ENCODE measurements at regions not wholly inside any gene's neighbourhood (a gene's known extent, or its start where the extent isn't known, plus 50 kb on each side); places are given as distances from the start of the nearest gene placed in this dataset.

DNA sequence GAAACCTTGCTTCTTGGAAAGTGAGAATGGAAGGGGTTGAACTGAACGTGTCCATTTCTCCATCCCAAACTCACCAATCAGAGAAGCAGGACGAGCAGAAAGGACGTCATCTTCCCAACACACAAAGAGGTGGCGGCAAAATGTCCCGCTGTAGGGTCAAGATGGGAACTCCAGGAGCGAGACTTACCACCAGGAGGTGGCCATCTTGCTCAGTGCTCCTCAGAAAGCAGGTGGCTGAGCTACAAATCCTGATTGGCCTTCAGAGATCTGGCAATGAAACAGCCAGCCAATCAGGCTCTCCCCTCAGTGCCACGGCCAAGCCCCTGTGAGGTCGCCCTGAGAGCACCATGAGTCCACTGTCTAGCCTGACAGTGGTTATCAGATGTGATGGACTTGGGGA lies 259.0 kb downstream of the NDUFS4 start:
- Mint-ChIP-seq H3K36me3 (no peaks in the 10 kb centered on the region), H3K9me3 (no peaks in the 10 kb centered on the region), H3K4me1 (no peaks in the 10 kb centered on the region), H3K27me3 (peaks cover 7 to 12% of the 10 kb centered on the region in 2 donors), H3K27ac (no peak overlapping the region), H3K4me3 (no peak overlapping the region)
- H3K36me3 ChIP-seq (ENCODE audit: control insufficient read depth in 2 of 2, extremely low read depth in 1 of 2, insufficient read depth in 1 of 2, low read length in 1 of 2), result no peaks in the 10 kb centered on the region
- WGBS (ENCODE audit: insufficient coverage), result 90% methylated on average over 5 of the region's 8 CpGs
- no peak for ATAC-seq (replicated peaks in 1 of 4)
- no peak overlapping the region for H3K27ac ChIP-seq (ENCODE audit: low read length)
- ChIA-PET POLR2A (no interaction called here), CTCF (no interaction called here)
- no peak for DNase-seq
- no peaks in the 10 kb centered on the region for H3K9me3 ChIP-seq
- no peaks in the 10 kb centered on the region for H3K4me1 ChIP-seq (ENCODE audit: control insufficient read depth in 1 of 2, extremely low read depth in 1 of 2, insufficient read depth in 2 of 2, low read length in 2 of 2)
- H3K4me3 ChIP-seq (ENCODE audit: control insufficient read depth in 1 of 2, extremely low read depth in 1 of 2, low read length in 1 of 2), result no peak overlapping the region
- H3K27me3 ChIP-seq (replicated peaks in 1 of 2; ENCODE audit: control insufficient read depth in 2 of 2, extremely low read depth in 1 of 2, insufficient read depth in 2 of 2, low read length in 1 of 2), result no peaks in the 10 kb centered on the region

DNA sequence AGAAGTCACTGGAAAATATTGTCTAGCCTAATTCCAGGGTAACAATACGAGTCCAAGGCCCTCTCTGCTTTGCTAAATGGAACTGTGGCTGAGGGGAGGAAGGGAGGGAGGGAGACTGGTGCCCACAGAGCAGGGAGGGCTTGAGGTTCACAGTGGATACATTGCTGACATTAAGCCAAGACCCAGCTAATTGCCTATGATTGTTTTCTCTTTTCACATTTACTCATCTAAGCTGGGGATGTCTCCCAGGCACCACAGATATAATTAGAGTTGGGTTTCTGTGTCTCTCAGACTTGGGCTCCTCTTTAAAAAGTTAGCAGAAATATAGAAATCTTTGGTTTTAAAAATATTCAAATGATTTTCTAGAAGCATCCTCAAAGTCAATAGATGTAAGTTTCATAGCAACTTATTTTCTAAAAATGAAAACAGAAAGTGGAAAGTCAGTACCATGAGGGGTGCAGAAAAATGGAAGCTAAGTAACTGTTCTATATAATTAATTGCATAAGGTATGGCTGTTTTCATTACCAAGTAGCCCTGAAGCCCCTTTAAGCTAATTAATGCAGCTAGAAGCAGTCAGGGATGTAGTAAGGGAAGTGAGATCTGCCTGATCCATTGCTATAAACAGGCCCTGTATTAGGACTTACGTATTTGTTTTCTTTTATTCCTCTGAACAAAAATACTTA lies 259.8 kb downstream of the NDUFS4 start:
- H3K4me3 ChIP-seq (ENCODE audit: control insufficient read depth in 1 of 2, extremely low read depth in 1 of 2, low read length in 1 of 2), result no peak overlapping the region
- Mint-ChIP-seq H3K27me3 (peaks cover 7 to 12% of the 10 kb centered on the region in 2 donors), H3K27ac (no peak overlapping the region), H3K4me3 (no peak overlapping the region), H3K9me3 (no peaks in the 10 kb centered on the region), H3K4me1 (no peaks in the 10 kb centered on the region), H3K36me3 (no peaks in the 10 kb centered on the region)
- H3K36me3 ChIP-seq (ENCODE audit: control insufficient read depth in 2 of 2, extremely low read depth in 1 of 2, insufficient read depth in 1 of 2, low read length in 1 of 2), result no peaks in the 10 kb centered on the region
- H3K27me3 ChIP-seq (replicated peaks in 1 of 2; ENCODE audit: control insufficient read depth in 2 of 2, extremely low read depth in 1 of 2, insufficient read depth in 2 of 2, low read length in 1 of 2), result no peaks in the 10 kb centered on the region
- 43% methylated on average over 1 of the region's 2 CpGs for WGBS (ENCODE audit: insufficient coverage)
- DNase-seq, result no peak
- no peaks in the 10 kb centered on the region for H3K4me1 ChIP-seq (ENCODE audit: control insufficient read depth in 1 of 2, extremely low read depth in 1 of 2, insufficient read depth in 2 of 2, low read length in 2 of 2)
- ChIA-PET CTCF (no interaction called here), POLR2A (no interaction called here)
- no peaks in the 10 kb centered on the region for H3K9me3 ChIP-seq
- no peak overlapping the region for H3K27ac ChIP-seq (ENCODE audit: low read length)
- no peak for ATAC-seq (replicated peaks in 1 of 4)

DNA sequence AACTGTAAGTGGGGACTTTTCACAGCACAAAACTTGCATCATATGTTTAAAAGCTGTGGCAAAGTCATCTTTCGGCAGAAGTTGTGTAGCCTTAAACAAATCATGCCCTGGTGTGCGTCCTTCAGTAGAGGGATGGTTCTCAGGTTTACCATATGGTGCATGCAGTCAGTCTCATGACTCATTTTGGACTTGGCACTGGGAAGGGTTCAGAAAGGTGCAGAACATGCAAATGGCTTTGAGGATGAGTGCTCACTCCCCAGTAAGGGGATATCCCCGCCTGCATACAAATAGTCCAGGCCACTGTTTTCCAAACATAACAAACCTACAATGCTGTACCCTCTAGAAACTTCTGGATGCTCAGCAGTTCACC lies 260.3 kb downstream of the NDUFS4 start:
- H3K27me3 ChIP-seq (replicated peaks in 1 of 2; ENCODE audit: control insufficient read depth in 2 of 2, extremely low read depth in 1 of 2, insufficient read depth in 2 of 2, low read length in 1 of 2), result no peaks in the 10 kb centered on the region
- no peaks in the 10 kb centered on the region for H3K4me1 ChIP-seq (ENCODE audit: control insufficient read depth in 1 of 2, extremely low read depth in 1 of 2, insufficient read depth in 2 of 2, low read length in 2 of 2)
- Mint-ChIP-seq H3K4me3 (no peak overlapping the region), H3K27ac (no peak overlapping the region), H3K36me3 (no peaks in the 10 kb centered on the region), H3K4me1 (no peaks in the 10 kb centered on the region), H3K27me3 (peaks cover 7 to 13% of the 10 kb centered on the region in 2 donors), H3K9me3 (no peaks in the 10 kb centered on the region)
- WGBS (ENCODE audit: insufficient coverage), result 84% methylated on average over 3 of the region's 3 CpGs
- DNase-seq (no peak), ATAC-seq (replicated peaks in 1 of 4) (no peak)
- H3K36me3 ChIP-seq (ENCODE audit: control insufficient read depth in 2 of 2, extremely low read depth in 1 of 2, insufficient read depth in 1 of 2, low read length in 1 of 2), result no peaks in the 10 kb centered on the region
- H3K9me3 ChIP-seq, result no peaks in the 10 kb centered on the region
- POLR2A ChIA-PET, result no interaction called here
- CTCF ChIA-PET, result no interaction called here
- no peak overlapping the region for H3K4me3 ChIP-seq (ENCODE audit: control insufficient read depth in 1 of 2, extremely low read depth in 1 of 2, low read length in 1 of 2)
- H3K27ac ChIP-seq (ENCODE audit: low read length), result no peak overlapping the region

DNA sequence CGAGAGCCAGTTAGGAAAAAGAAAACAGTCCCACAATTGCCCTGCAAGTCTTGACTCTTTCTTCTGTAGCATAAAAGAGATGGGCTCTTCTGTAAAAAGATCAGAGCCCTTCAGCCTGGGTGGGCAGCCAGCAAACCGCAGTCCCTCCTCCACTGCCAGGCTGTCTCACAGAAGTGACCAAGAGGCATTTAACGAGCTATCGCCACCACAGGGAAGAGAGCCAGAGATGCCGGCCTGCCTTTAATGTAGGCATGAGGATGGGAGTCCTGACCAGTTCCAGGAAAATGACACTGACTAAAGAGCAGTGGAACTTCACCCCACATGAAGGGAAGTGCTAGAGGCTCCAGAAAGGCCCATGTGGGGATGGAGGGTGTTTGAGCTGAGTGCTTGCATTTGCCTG lies 264.6 kb downstream of the NDUFS4 start:
- H3K9me3 Mint-ChIP-seq, result no peaks in the 10 kb centered on the region
- no peaks in the 10 kb centered on the region for H3K27me3 ChIP-seq (replicated peaks in 1 of 2; ENCODE audit: control insufficient read depth in 2 of 2, extremely low read depth in 1 of 2, insufficient read depth in 2 of 2, low read length in 1 of 2)
- DNase-seq, result no peak

DNA sequence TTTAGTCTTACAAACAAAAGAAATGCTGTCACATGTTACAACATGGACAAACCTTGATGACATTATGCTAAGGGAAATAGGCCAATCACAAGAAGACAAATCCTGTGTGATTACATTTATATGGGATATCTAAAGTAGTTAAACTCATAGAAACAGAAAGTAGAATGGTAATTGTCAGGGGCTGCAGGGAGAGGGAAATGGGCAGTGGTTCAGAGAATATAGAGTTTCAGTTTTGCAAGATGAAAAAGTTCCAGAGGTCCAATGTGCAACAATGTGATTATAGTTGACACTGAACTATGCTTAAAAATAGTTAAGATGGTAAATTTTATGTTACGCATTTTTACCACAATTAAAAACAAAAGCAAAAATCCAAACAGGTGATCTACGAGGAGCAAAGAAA lies 265.5 kb downstream of the NDUFS4 start:
- Mint-ChIP-seq H3K27ac (no peak overlapping the region), H3K4me3 (no peak overlapping the region), H3K9me3 (no peaks in the 10 kb centered on the region), H3K36me3 (no peaks in the 10 kb centered on the region), H3K27me3 (peaks cover 2 to 6% of the 10 kb centered on the region in 2 donors), H3K4me1 (no peaks in the 10 kb centered on the region)
- Histone ChIP-seq H3K27ac (ENCODE audit: low read length) (no peak overlapping the region), H3K9me3 (no peaks in the 10 kb centered on the region), H3K4me1 (ENCODE audit: control insufficient read depth in 1 of 2, extremely low read depth in 1 of 2, insufficient read depth in 2 of 2, low read length in 2 of 2) (no peaks in the 10 kb centered on the region), H3K27me3 (replicated peaks in 1 of 2; ENCODE audit: control insufficient read depth in 2 of 2, extremely low read depth in 1 of 2, insufficient read depth in 2 of 2, low read length in 1 of 2) (no peaks in the 10 kb centered on the region), H3K4me3 (ENCODE audit: control insufficient read depth in 1 of 2, extremely low read depth in 1 of 2, low read length in 1 of 2) (no peak overlapping the region), H3K36me3 (ENCODE audit: control insufficient read depth in 2 of 2, extremely low read depth in 1 of 2, insufficient read depth in 1 of 2, low read length in 1 of 2) (no peaks in the 10 kb centered on the region)
- POLR2A ChIA-PET, result no interaction called here
- no peak for DNase-seq
- CTCF ChIA-PET, result no interaction called here
- no CpG with 5 or more reads among the region's 2 CpGs for WGBS (ENCODE audit: insufficient coverage)
- no peak for ATAC-seq (replicated peaks in 1 of 4)

More for the DNA sequence above, 264.6 kb downstream of the NDUFS4 start:
- no peak overlapping the region for H3K27ac Mint-ChIP-seq
- H3K36me3 ChIP-seq (ENCODE audit: control insufficient read depth in 2 of 2, extremely low read depth in 1 of 2, insufficient read depth in 1 of 2, low read length in 1 of 2), result no peaks in the 10 kb centered on the region
- no peaks in the 10 kb centered on the region for H3K4me1 Mint-ChIP-seq
- 80% methylated on average over 4 of the region's 5 CpGs for WGBS (ENCODE audit: insufficient coverage)
- no peaks in the 10 kb centered on the region for H3K36me3 Mint-ChIP-seq
- no peak for ATAC-seq (replicated peaks in 1 of 4)
- no peaks in the 10 kb centered on the region for H3K9me3 ChIP-seq
- H3K27ac ChIP-seq (ENCODE audit: low read length), result no peak overlapping the region
- ChIA-PET CTCF (no interaction called here), POLR2A (no interaction called here)
- H3K4me3 ChIP-seq (ENCODE audit: control insufficient read depth in 1 of 2, extremely low read depth in 1 of 2, low read length in 1 of 2), result no peak overlapping the region
- peaks cover 2 to 6% of the 10 kb centered on the region in 2 donors for H3K27me3 Mint-ChIP-seq
- H3K4me1 ChIP-seq (ENCODE audit: control insufficient read depth in 1 of 2, extremely low read depth in 1 of 2, insufficient read depth in 2 of 2, low read length in 2 of 2), result no peaks in the 10 kb centered on the region
- H3K4me3 Mint-ChIP-seq, result no peak overlapping the region

DNA sequence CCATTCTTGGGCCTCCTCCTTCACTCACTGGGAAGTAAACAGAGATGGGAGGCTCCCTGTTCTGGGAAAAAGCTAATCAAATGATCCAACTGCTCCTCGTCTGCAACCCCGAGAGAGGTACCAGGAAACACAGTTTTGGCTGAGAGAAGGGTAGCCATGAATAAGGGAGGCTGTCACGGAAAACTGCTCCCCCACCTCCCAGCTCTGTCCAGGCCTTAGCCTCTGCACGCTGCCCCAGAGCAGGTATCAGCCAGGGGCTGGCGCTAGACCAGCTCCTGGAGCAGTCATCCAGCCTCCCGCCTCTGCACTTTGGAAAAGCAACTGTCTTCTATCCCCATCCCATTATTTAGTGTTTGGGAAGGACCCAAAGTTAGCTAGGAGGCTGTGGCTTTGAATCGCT lies 266.1 kb downstream of the NDUFS4 start:
- Mint-ChIP-seq H3K27ac (no peak overlapping the region), H3K36me3 (no peaks in the 10 kb centered on the region), H3K27me3 (peaks cover 2 to 6% of the 10 kb centered on the region in 2 donors), H3K4me3 (no peak overlapping the region), H3K4me1 (no peaks in the 10 kb centered on the region), H3K9me3 (peaks cover 0 to 5% (median 0%) of the 10 kb centered on the region in 3 donors)
- Histone ChIP-seq H3K27me3 (replicated peaks in 1 of 2; ENCODE audit: control insufficient read depth in 2 of 2, extremely low read depth in 1 of 2, insufficient read depth in 2 of 2, low read length in 1 of 2) (no peaks in the 10 kb centered on the region), H3K27ac (ENCODE audit: low read length) (no peak overlapping the region), H3K9me3 (no peaks in the 10 kb centered on the region), H3K36me3 (ENCODE audit: control insufficient read depth in 2 of 2, extremely low read depth in 1 of 2, insufficient read depth in 1 of 2, low read length in 1 of 2) (no peaks in the 10 kb centered on the region), H3K4me3 (ENCODE audit: control insufficient read depth in 1 of 2, extremely low read depth in 1 of 2, low read length in 1 of 2) (no peak overlapping the region), H3K4me1 (ENCODE audit: control insufficient read depth in 1 of 2, extremely low read depth in 1 of 2, insufficient read depth in 2 of 2, low read length in 2 of 2) (no peaks in the 10 kb centered on the region)
- ATAC-seq (replicated peaks in 1 of 4), result no peak
- ChIA-PET CTCF (no interaction called here), POLR2A (no interaction called here)
- WGBS (ENCODE audit: insufficient coverage), result 100% methylated on average over 1 of the region's 7 CpGs
- DNase-seq, result no peak

DNA sequence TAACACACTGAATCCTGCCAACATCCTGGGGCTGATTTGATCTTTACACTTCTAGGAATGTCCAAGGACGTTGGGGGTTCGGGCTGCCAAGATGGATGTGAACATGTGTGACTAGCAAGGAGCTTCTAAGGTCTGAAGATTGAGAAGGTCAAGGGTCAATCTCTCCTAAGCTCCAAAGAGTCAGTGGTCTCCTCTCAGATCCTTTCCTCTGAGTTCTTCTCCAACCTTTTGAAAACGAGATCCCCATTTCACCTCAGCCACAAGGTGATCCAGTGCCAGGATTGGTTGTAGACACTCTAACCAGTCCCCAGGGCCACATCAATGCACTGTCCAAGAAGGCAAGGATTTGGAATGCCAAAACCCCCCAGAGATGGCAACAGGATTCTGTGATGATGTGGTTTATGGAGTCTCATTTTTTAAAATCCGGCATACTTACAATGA lies 266.8 kb downstream of the NDUFS4 start:
- CTCF ChIA-PET, result no interaction called here

More for the DNA sequence above, 266.8 kb downstream of the NDUFS4 start:
- DNase-seq (no peak), ATAC-seq (replicated peaks in 1 of 4) (no peak)
- 80% methylated on average over 1 of the region's 4 CpGs for WGBS (ENCODE audit: insufficient coverage)
- Mint-ChIP-seq H3K27me3 (peaks cover 0 to 6% of the 10 kb centered on the region in 2 donors), H3K27ac (no peak overlapping the region), H3K4me3 (no peak overlapping the region), H3K9me3 (peaks cover 0 to 5% (median 0%) of the 10 kb centered on the region in 3 donors), H3K36me3 (no peaks in the 10 kb centered on the region), H3K4me1 (no peaks in the 10 kb centered on the region)
- no peak overlapping the region for H3K4me3 ChIP-seq (ENCODE audit: control insufficient read depth in 1 of 2, extremely low read depth in 1 of 2, low read length in 1 of 2)
- no peaks in the 10 kb centered on the region for H3K27me3 ChIP-seq (replicated peaks in 1 of 2; ENCODE audit: control insufficient read depth in 2 of 2, extremely low read depth in 1 of 2, insufficient read depth in 2 of 2, low read length in 1 of 2)
- H3K36me3 ChIP-seq (ENCODE audit: control insufficient read depth in 2 of 2, extremely low read depth in 1 of 2, insufficient read depth in 1 of 2, low read length in 1 of 2), result no peaks in the 10 kb centered on the region
- H3K27ac ChIP-seq (ENCODE audit: low read length), result no peak overlapping the region
- POLR2A ChIA-PET, result no interaction called here
- no peaks in the 10 kb centered on the region for H3K4me1 ChIP-seq (ENCODE audit: control insufficient read depth in 1 of 2, extremely low read depth in 1 of 2, insufficient read depth in 2 of 2, low read length in 2 of 2)
- H3K9me3 ChIP-seq, result no peaks in the 10 kb centered on the region
